ENCODE measurements at regions not wholly inside any gene's neighbourhood (a gene's known extent, or its start where the extent isn't known, plus 50 kb on each side); places are given as distances from the start of the nearest gene placed in this dataset.

DNA sequence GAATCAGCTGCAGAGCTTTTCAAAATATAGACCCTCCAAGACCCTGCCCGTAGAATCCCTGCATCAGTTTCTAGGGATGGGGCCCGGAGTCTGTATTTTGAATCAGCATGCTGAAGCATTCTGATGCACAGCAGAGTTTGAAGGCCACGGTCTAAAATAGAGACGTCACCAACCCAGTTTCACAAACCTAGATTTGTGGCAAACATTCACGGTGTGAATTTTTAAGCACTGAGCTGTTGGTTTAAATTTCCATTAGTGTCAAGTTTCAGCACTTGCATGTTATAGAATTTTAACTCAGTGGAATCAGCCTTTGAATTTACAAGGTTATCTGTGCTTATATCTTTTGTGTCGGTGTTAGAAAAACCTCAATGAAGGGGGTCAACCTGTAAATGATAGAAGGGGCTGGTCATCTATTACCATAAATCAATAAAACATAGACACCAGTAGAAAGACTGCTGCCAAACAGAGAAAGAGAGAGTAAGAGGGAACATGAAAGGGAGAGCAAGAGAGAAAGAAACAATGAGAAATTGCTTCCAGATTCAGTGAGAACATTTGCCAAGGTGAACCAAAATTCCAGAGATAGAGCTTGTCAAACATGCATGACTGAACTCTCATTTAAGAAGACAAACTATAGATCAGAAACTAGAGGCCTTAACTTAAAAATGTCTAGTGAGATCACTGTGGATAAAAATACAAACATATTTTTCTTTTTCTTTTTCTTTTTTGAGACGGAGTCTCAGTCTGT lies 414.9 kb downstream of the ZSWIM6 start:
- DNase-seq = no peak

DNA sequence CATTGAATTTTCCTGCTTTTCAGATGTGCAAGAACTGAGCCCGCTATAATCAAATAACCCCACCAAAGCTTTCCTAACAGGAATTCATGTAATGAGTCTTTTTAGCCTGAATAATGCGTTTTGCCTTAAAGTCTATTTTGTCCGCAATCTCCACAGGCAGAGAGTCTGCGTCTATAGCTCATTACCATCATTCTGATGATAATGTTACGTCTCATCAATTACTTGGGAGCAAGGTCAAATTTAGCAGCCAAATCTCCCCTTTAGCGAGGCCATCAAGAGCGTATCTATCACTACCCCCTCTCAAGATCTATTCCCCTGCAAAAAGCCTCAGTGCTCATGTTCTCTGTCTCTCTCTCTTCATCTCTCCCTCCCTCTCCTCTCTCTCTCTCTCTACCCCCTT lies 416.1 kb downstream of the ZSWIM6 start:
- DNase-seq = no peak

DNA sequence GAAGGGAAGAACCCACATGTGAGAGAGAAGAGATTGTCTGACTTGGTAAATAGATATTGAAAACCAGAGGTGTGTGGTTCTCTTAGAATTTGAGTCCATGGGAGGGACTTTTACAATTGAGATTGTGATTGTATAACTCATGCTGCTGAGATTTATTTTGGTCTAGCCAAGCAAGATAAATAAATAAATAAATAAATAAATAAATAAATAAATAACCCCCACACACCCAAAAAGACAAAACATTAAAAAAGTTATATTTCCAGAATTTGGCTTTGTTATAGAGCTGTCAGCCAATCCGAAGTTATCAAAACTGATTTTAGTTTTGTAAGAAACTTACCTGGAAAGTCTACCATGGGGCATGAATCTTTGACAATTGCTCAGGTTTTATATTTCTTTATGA lies 416.6 kb downstream of the ZSWIM6 start:
- DNase-seq = no peak

DNA sequence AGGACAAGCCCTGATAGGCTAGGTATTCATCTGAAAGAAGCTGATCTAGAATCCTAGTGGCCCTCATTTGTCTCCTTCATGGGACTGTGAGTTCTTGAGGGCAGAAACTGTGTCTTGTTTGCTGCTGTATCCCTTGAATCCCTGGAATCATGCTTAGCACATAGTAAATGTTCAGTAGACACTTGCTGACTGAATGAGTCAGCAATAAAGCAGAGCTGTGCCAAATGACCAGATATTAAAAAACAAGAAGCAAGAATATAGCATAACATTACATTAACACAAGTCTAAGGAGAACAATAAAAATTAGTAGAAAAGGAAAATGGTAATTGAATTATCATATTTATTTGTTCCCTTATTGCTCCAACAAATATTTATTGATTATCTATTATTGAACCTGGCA lies 420.5 kb downstream of the ZSWIM6 start:
- no peak for DNase-seq

GRCh38 chr5:61754792-61755191 lies 422.7 kb downstream of the ZSWIM6 start:
- DNase-seq = no peak

DNA sequence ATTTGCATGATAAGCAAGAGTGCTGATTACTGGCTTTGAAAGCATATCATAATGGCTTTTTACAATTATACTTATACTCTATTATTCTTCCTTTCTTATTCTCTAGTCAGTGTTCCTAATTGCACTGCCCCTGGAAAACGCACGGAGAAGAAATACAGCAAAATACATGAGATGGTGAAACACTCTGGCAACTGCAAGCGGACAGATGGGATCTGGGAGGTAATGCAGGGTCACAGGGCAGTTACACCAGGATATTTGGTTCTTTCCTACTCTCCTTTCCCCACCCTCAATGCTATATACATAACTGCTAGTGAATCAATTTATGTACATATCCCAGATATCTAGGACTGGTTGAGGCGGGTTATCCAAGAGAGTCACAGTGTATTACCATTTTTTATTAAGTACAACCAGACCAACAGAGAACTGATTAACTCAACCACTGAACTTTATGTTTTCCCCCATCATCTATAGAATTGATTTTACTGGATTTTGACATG lies 423.7 kb downstream of the ZSWIM6 start:
- DNase-seq = no peak

DNA sequence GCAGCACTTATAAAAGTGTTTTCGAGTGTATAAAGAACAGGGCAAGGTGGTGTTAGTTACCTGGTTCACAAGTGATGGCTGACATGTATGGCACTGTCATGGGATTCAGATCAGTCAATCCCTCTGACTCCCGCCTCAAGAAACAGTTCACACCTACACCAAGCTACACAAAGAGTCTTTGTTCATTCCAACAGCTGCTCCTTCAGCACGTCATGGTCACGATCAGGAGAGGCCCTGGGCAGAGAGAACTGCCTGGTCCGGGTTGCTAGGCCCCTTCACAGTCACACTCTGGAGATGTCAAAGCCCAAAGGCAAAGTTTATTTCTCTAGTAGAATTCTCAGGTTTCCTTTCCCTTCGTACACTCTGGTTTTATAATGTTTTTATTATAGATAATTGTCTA lies 426.7 kb downstream of the ZSWIM6 start:
- no peak for DNase-seq

GRCh38 chr5:61765471-61765870 lies 433.4 kb downstream of the ZSWIM6 start:
- no peak for DNase-seq

DNA sequence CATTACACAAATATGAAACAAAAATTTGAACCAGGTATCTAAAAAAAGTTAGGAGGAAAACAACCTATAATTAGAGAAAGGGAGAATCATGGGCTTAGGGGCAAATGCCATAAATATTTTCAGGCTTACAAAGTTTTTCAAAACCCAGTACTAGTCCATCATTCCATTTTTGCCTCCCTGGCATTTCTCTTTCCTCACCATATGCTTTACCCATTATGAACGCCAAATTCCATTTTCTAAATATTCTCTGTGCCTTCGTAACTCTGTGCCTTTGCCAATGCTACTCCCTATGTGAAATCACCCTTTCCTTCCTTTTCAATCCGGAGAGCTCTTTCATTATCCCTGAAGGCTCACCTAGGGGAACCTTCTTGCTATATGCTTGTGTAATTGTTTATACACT lies 434.1 kb downstream of the ZSWIM6 start:
- no peak for DNase-seq

- no peak for DNase-seq
These were observed 435.4 kb downstream of the ZSWIM6 start for GRCh38 chr5:61767231-61768080.

DNA sequence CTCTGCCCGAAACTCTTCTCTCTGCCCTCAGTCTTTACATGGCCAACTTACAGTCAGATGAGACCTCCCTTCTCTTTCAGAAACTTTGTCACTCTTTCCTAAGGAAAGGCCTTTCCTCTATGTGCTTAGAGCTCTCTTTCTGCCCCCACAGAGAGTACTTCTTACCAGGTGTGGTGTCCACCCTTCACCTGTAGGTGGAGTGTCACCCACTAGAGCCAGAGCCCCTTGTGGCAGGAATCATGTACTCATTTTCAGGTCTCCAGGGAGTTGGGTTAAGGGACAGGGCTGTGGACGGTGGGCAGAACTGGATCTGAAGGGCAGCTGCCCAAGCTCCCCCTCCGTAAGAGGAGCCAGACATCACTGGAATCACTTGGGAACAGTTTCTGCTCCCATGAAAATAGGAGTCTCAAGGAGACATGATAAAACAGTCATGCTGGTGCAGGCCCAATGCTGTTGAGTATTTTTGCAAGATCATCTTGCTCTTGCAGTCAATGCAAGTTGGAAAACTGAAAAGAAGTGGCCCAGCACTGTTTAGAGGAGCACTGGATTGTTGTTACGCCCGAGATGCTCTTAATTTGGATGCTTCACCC lies 436.7 kb downstream of the ZSWIM6 start:
- no peak for DNase-seq

GRCh38 chr5:61771062-61771461 lies 439.0 kb downstream of the ZSWIM6 start:
- no peak for DNase-seq

DNA sequence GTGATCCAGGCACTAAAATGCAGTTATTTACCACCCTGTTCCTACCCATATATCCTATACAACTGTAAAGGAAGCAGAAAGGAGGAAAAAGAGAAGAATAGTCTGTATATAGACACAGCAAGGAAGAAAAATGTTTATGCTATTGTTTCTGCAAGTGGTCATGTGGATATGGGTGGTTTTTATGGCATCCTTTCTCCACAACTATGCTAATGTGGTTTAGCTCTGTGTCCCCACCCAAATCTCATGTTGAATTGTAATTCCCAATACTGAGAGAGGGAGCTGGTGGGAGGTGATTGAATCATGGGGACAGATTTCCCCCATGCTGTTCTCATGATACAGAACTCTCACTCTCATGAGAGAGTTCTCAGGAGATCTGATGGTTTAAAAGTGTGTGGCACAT lies 439.8 kb downstream of the ZSWIM6 start:
- no peak for DNase-seq

DNA sequence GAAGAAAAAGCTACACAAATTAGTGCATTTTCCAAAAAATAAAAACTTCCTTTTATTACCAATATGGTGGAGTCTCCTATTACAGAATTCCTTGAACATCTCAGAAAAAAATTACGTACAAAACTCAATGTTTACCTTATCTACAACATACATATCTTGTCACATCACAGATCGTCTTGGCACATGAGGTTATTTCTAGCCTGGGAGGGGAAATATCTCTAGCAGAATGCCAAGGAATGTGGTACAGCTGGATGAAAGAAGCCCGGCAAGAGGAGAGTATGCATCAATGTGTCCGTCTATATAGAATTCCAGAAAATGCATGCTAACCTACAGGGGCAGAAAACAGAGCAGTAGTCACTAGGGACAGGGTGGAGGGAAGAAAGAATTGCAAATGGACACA lies 443.8 kb downstream of the ZSWIM6 start:
- DNase-seq = no peak

DNA sequence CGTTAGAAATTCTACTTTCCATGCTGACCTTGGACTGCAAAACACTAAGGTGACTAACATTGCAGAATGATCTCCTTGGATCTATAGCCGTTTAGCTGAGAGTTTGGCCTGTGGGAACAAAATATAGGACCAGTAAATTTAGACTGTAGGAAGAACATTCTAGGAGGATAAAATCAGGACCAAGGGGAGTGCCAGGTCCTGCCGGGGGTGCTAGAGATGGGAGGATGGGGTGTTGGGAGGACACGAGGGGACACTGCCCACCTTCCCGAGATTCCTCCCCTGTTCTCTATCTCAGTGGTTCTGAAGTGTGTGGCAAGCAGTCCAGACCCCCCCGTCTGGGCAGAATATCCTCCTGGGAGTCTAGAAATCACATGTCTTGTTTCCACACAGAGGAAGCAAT lies 445.2 kb downstream of the ZSWIM6 start:
- no peak for DNase-seq

GRCh38 chr5:61779743-61780142 lies 447.7 kb downstream of the ZSWIM6 start:
- no peak for DNase-seq

GRCh38 chr5:61783481-61783880 lies 451.4 kb downstream of the ZSWIM6 start:
- DNase-seq = no peak

GRCh38 chr5:61784341-61784740 lies 452.3 kb downstream of the ZSWIM6 start:
- DNase-seq = no peak

GRCh38 chr5:61788548-61788947 lies 456.5 kb downstream of the ZSWIM6 start:
- no peak for DNase-seq

GRCh38 chr5:61790007-61790406 lies 457.9 kb downstream of the ZSWIM6 start:
- DNase-seq = no peak

- DNase-seq = no peak
These were observed 458.6 kb downstream of the ZSWIM6 start for GRCh38 chr5:61790678-61791077.

DNA sequence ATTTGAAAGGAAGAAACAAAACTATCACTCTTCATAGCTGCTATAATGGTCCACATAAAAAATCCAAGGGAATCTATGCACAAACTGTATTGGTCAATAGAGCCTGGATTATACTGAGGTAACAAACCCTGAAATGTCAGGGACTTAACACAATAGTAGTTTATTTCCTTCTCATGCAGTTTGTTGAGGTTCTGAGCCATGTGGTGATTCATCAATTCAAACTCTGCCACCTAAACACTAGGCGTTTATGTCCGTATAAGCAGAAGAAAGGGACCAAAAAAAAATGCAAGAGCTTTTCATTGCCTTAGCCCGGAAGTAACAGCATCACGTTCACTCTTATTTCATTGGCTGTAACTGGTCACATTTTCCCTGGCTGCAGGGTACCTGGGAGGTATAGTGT lies 464.7 kb downstream of the ZSWIM6 start:
- DNase-seq = no peak

DNA sequence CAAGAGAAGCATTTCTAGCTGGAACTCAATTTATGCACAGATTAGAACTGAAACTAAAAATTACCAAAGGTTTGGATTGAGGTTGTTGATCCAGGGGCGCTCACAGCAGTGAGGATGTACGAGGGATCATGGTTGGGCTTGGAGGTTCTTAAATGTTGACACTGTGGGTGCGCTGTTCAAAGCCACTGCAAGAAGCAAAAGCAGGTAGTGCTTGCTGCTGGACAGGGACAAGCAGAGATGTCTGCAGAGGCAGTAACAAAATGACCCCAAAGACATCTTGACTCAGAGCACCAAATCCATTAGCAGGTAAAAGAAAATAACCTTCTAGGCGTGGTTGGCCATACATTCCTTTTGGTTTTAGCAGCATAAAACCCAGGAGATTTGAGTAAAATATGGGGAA lies 468.4 kb downstream of the ZSWIM6 start:
- DNase-seq = no peak

DNA sequence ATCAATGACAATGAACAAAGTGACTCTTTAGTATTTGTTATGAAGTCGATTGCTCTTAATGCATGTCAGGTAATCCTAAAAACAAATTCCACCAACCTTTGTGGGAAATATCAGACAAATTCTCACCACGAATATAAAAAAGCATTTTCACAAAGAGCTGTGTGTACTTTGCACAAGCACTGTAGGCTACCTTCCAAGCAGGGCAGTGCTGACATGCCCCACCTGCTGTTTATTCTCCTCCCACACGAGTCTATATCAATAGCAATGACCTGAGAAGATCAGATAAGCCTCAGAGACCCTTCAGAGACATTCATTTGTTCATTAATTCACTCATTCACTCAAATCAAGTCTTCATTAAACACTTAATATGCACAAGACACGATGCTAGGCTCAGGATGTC lies 469.1 kb downstream of the ZSWIM6 start:
- no peak for DNase-seq
